K562 (cell line): ENCODE measurements at regions not wholly inside any gene's neighbourhood (a gene's known extent, or its start where the extent isn't known, plus 50 kb on each side); places are given as distances from the start of the nearest gene placed in this dataset.

Experiments
- POLR2A ChIP-seq: fragments of 450-650 bp; conservative IDR thresholded peaks from 2 replicates; pipeline ENCODE4 v1.6.1; 2016
- TF ChIP-seq, protein P1 (sequence below), 3 experiments: IDR thresholded peaks in 2 of 3; conservative IDR thresholded peaks in 1 of 3; 2 replicates each; pipeline ENCODE4 v1.5.1; 2011 to 2012; ENCODE audit warnings: low read length in 3 of 3, mild to moderate bottlenecking in 3 of 3, control low read depth in 2 of 3, improper control_type of control experiment in 1 of 3, inconsistent platforms in 1 of 3, low read depth in 1 of 3, mixed read lengths in 1 of 3, moderate library complexity in 1 of 3; ENCODE audit not compliant: insufficient read depth in 2 of 3

DNA sequence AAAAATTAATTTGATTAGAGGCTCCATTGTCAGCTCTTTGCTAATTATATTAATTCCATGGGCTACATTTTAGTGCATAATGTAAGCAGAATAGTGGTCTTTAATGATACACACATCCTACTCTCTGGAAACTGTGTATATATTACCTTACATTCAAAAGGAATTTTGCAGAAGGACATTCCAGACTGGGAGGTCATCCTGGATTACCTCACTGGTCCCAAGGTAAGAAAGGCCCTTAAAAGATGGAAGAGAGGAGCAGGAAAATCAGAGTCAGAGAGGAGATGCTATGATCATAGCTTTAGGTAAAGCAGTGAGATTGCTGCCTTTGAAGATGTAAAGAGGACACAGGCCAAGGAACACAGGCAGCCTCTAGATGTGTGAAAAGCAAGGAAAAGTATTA lies 1180.8 kb downstream of the CDH12 start:
- no peak for TF ChIP-seq POLR2A
- TF ChIP-seq, protein P1, sequence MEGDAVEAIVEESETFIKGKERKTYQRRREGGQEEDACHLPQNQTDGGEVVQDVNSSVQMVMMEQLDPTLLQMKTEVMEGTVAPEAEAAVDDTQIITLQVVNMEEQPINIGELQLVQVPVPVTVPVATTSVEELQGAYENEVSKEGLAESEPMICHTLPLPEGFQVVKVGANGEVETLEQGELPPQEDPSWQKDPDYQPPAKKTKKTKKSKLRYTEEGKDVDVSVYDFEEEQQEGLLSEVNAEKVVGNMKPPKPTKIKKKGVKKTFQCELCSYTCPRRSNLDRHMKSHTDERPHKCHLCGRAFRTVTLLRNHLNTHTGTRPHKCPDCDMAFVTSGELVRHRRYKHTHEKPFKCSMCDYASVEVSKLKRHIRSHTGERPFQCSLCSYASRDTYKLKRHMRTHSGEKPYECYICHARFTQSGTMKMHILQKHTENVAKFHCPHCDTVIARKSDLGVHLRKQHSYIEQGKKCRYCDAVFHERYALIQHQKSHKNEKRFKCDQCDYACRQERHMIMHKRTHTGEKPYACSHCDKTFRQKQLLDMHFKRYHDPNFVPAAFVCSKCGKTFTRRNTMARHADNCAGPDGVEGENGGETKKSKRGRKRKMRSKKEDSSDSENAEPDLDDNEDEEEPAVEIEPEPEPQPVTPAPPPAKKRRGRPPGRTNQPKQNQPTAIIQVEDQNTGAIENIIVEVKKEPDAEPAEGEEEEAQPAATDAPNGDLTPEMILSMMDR (IDR thresholded peaks at IDR 0.05 in 2 of 3, conservative IDR thresholded peaks at IDR 0.05 in 1 of 3; ENCODE audit: insufficient read depth in 2 of 3, low read depth in 1 of 3, low read length in 3 of 3) = no peak
